Activated T-cell treated with anti-CD3 and anti-CD28 coated beads for 1 hour (primary cell): ENCODE measurements at regions not wholly inside any gene's neighbourhood (a gene's known extent, or its start where the extent isn't known, plus 50 kb on each side); places are given as distances from the start of the nearest gene placed in this dataset.

Source experiments
- DNase-seq: peaks from one replicate; pipeline ENCODE4 v3.0.0-alpha.2; 2020; ENCODE audit warnings: low read depth

GRCh38 chr12:93154753-93155480 lies 222.8 kb upstream of the NUDT4 start:
- no peak for DNase-seq

DNA sequence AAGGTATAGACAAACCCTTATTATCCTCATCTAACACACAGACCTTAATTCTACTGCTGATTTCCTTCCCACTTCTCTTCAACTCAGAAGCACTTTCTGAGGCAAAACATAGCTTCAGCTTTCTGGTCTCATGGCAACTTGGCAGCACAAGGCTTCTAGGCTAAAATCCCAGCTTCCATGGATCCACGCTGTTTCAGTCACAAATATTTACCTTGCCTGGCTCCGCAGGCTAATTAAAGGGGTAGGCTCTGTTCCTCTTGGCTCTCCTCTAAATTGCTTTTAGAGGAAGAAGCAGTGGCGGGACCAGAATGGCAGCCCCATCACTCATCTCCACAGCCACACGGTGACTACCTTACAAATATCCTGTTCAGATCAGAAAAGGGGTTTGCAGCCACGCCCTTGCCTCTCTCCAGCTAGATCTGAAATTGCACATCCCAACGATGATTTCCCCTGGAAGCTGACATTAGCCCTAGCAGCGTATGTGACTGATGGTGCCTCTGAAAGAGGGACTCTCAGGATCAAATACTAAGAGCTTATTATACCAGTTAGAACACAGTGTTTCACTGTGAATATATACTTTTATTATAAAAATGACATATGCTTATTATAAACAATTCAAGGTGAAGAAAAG lies 221.5 kb upstream of the NUDT4 start:
- no peak for DNase-seq

DNA sequence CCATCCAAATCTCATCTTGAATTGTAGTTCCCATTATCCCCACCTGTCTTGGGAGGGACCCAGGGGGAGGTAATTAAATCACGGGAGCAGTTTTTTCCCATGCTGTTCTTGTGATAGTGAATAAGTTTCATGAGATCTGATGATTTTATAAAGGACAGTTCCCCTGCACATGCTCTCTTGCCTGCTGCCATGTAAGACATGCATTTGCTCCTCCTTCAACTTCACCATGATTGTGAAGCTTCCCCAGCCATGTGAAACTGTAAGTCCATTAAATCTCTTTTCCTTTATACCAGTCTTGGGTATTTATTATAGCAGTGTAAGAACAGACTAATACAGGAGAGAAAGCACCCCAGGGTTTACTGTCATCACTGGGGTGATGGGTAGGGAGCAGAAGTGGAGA lies 220.4 kb upstream of the NUDT4 start:
- DNase-seq: no peak

- DNase-seq: no peak
Observed at GRCh38 chr12:93158065-93158843, 219.5 kb upstream of the NUDT4 start.

GRCh38 chr12:93163260-93164036 lies 214.3 kb upstream of the NUDT4 start:
- no peak for DNase-seq

DNA sequence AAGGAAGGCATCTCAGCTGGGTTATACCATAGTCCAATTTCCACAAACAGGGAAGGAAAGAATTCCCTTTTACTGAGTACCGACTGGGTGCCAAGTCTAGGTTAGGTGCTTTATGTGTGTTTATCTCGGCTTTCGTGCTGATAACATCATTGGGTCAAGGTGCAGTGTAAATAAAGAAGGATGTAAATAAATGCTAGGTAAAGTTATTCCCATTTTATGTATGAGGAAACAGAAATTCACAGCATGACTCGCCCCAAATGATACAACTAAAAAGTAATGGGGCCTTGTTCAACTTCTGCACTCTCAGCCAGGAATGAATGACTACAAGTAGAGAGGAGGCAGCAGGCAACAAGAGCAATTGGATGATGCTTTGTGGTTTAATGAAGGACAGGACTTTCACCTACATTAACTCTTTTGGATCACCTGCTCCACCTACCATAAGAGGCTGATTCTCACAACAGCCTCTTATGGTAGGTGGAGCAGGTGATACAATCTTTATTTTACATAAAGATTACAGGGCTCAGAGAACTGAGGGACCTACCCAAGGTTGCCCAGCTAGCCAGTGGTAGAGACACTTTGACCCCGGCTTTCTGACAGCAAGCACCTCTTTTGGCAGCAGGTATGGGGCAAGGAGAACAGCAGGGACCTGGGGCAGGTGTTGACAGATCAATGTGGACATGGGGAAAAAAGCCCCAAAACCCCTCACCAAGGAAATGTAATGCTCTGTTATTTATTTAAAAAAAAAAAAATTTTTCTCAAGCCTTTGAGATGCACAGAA lies 213.4 kb upstream of the NUDT4 start:
- no peak for DNase-seq

DNA sequence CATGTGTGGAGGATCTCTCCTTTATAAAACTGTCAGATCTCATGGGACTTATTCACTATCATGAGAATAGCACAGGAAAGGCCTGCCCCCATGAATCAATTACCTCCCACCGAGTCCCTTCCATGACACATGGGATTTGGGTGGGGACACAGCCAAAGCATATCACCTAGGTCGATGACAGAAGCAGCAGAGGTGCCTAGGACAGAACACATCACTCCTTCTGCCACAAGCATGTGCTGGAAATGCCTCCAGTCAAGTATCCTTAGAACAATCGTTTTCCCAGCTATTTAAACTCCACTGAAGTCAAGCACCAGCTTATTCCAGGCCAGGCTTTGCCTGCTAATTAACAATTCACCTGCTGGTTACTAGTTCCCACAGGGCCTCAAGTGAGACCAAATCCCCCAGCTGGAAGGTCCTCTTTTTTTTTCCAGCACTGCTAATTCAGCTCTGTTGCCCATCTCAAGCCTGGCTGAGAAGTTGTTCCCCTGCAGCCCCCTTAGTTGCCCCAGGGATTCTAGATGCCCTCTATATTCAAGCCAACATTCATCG lies 212.3 kb upstream of the NUDT4 start:
- DNase-seq: no peak

DNA sequence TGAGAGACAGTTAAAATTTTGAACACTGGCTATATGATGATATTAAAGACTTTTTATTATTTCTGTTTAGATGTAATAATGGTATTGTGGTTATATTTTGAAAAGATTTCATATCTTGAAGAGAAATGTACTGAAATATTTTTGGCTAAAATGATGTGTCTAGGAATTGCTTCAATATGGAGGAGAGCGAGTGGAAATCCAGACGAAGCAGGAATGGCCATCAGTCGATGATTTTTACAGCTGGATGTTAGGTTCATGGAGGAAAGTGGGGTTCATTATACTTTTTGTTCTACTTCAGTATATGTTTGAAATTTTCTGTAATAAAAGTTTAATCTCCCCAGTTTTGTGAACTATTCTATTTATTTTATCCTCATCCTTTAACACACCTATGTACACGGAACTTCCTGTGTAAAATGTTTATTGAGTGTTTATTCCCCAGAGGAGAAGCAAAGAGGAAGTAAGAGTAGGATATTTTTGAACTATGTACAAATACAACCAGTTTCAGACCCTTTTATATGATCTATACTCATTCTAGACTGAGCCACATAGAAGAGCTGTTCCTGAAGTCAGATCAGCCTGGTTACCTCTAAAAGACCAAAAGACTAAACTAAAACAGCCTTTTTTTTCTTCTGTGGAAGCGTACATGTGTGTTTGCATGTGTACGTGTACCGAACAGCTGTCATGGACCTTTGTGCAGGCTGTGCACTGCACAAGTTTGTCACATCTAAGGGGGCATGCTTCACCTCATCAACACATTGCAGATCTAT lies 211.0 kb upstream of the NUDT4 start:
- DNase-seq: no peak

DNA sequence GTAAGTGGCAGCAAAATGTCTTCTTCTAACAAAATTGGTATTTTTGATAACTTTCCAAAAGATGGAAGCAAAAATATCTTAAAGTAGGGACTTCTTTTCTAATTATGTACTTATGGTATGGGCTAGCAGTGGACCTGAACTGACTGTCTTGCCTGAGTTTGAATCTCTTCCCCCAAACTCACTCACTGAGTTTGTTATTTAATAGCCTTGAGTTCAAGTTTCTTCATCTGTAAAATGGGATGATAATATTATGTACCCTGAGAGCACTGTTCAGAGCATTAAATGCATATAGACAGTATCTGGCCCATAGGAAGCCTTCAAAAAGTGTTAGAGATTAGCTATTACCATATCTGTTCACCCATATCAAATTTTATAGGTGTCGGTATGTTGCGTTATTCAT lies 210.4 kb upstream of the NUDT4 start:
- no peak for DNase-seq

- DNase-seq: no peak
Observed at GRCh38 chr12:93167841-93168492, 209.8 kb upstream of the NUDT4 start.

DNA sequence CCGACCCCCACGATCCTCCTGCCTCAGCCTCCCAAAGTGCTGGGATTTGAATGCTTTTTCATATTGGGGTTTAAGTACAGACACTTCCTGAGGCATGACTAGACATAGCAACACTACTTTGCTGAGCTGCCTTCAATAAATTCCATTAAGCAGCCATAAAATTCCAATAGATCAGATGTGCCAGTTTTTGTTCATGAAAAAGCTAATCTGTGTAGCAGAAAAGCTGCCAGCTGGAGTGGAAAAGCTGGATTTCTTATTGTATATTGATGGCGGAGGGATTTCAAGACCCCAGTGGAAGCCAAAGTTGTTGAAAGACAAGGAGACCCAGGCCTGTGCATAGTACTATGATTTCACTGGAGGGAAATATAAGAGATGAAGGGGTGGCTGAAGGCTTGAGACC lies 209.0 kb upstream of the NUDT4 start:
- no peak for DNase-seq

GRCh38 chr12:93169536-93169935 lies 208.2 kb upstream of the NUDT4 start:
- no peak for DNase-seq

DNA sequence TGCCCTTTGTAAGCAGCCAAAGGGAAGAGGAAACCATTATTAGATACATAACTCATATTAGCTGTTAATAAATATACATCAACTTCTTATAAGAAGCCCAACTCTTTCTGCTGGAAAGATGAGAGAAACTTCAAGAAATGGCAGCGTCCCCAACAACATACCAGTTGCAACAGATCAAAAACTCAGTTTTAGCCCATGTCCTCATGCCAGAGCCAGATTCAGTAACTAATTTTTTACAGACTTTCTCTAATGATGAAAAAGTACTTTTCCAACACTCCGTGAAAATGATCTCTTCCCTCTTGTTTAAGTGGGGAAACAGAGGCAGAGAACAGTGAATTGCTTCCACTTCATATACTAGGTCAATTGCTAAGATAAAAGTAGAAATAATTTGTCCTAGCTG lies 206.8 kb upstream of the NUDT4 start:
- DNase-seq: no peak

DNA sequence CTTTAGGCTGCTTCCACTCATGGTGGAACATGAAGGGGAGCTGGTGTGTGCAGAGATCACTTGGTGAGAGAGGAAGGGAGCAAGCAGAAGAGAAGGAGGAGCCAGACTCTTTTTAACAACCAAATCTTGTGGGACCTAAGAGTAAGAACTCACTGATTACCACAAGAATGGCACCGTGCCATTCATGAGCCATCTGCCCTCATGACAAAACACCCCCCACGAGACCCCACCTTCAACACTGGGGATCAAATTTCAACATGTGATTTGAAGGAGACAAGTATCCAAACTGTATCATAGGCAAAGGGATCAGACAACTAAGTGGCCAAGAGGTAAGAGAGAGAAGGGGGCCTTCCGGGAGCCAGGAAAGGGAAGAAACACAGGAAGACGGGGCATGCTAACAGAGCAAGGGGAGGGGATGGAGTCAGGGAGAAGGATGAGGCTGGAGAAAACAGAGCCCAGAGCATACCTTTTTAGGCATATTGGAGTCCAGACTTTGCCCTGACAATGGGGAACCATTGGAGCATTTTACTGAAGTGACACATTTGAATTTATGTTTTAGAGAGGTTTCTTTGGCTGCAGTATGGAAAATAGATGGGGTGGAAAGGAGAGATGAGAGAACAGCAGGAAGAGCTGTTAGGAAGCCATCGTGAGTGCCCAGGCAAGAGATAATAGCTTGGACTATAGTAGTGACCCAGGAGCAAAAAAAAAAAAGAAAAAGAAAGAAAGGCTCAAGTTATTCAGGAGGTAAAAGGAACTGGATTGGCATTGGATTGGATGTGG lies 204.4 kb upstream of the NUDT4 start:
- no peak for DNase-seq

DNA sequence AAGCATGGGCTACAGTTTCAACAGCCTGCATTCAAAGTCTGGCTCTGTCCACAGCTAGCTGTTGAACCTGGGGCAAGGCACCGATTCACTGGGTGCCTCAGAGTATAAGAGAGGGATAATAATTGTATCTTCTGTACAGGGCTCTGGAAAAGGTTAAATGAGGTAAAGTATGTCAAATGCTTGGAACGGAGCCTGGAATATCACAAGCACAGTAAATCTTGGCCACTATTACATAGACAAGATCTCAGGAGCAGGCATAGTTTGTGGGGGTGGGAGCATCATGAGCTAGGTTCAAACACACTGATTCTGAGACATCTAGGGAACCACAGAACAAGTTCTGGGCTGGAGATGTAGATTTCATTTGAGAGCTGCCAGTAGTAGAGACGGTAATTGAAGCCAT lies 203.7 kb upstream of the NUDT4 start:
- DNase-seq: no peak

DNA sequence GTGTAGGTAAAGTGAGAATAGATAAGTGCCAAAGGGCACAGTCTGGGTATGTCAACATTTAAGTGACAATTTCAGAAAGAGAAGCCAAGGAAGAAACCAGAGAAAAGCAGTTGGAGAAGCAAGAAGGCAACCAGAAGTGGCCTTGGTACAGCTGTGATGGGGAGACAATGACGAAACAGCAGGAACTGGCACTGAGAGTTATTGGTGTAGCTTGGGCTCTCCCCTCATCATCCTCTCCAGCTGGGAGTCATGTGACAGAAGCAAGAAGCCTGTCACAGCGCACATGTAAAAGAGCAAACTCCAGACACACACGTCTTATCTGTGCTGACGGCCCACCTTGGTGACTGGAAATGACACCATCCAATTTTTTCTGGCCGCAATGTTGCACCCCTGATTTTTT lies 203.3 kb upstream of the NUDT4 start:
- no peak for DNase-seq

DNA sequence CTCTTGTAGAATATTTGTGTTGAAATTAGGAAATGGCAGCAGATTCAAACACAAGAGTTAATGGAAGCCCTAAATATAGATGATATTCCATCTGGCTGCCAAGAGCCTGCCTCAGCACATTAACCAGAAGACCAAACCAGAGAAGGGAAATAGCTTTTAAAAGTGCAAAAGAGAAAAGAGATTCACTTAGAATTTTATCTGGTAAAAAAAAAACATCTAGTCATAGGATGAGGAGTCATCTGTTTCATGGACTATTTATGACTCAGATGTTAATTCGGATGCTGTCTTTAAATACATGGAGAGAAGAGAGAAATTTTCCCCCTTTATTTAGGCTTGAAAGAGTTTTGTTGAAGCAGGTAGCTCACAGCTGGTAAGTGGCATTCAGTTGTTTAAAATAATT lies 201.6 kb upstream of the NUDT4 start:
- DNase-seq: no peak

- no peak for DNase-seq
Observed at GRCh38 chr12:93176610-93177126, 201.1 kb upstream of the NUDT4 start.
